Myocyte (in vitro differentiated cells): ENCODE measurements at regions not wholly inside any gene's neighbourhood (a gene's known extent, or its start where the extent isn't known, plus 50 kb on each side); places are given as distances from the start of the nearest gene placed in this dataset.

Experiments used
- DNase-seq: peaks from one replicate; pipeline ENCODE4 v3.0.0-alpha.2; 2012; ENCODE audit warnings: low read depth

DNA sequence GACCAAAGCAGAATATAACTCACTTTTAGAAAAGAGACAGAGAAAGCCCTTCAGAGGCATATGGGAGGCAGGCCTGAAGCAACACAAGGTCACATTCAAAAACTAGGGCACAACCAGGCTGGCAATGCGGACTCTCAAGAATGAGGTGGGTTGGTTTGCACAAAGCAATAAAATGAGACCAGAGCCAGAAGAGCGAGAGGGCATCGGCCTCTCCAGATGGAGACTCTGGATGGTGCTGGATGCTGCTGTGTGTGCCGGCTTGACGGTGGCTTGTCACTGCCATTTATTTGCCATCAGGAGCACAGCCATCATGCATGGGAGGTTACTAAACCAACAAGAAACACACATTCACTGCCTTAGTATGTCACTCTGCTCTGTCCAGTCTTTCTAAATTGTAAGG lies 649.4 kb downstream of the DIAPH3 start:
- no peak for DNase-seq

DNA sequence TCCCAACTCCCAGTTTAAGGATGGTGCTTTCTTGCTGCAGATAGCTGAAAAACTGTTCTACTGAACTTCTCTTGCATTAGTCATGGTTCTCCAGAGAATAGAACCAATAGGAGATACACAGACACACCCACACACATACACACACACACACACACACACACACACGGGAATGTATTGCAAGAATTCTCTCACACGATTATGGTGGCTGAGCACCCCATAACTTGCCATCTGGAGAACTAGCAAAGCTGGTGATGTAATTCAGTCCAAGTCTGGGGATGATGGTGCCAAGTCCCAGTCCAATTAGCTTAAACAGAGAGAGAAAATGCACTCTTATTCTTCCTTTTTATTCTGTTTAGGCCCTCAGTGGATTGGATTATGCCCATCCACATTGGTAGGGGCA lies 643.9 kb downstream of the DIAPH3 start:
- no peak for DNase-seq

DNA sequence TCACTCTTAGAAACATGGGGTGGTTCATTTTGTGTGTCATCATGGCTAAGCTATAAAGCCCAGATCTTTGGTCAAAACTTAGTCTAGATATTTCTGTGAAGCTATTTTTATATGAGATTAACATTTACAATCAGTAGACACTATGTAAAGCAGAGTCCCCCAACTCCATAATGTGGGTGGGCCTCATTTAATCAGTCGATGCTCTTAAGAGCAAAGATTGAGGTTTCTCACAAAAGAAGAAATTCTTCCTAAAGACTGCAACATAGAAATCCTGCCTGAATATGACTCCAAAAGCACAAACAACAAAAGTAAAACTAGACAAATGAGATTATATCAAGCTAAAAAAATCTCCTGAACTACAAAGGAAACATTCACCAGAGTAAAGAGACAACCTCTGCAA lies 642.2 kb downstream of the DIAPH3 start:
- no peak for DNase-seq

DNA sequence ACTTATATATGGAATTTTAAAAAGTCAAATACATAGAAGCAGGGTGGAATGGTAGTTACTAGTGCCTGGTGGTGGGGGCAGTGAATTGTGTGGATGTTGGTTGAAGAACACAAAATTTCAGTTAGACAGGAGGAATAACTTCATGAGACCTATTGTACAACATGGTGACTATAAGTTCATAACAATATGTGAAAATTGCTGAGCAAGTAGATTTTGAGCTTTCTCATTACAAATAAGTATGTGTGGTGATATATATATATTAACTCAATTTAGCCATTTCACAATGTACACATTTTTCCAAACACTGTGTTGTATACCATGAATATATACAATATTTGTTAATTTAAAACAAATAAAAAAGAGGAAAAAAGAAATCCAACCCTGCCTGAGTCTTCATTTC lies 641.1 kb downstream of the DIAPH3 start:
- DNase-seq: no peak

DNA sequence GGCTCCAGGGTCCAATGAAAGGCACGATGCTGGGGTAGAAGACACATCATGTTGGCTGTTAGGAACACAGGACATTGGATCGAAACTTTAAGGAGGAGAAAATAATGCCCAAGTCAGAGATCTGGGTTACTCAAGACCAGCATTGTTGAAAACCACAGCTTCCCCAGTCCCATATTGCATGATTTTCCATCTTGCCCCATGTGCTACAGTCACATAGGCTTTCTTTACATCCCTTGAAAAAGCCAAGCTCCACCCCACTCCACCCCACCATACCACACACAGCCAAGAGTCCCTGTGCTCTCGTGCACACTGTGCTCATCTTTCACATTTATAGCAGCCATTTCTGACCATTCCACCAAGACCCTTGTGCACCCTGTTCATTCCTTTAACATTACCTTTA lies 636.2 kb downstream of the DIAPH3 start:
- DNase-seq: no peak

DNA sequence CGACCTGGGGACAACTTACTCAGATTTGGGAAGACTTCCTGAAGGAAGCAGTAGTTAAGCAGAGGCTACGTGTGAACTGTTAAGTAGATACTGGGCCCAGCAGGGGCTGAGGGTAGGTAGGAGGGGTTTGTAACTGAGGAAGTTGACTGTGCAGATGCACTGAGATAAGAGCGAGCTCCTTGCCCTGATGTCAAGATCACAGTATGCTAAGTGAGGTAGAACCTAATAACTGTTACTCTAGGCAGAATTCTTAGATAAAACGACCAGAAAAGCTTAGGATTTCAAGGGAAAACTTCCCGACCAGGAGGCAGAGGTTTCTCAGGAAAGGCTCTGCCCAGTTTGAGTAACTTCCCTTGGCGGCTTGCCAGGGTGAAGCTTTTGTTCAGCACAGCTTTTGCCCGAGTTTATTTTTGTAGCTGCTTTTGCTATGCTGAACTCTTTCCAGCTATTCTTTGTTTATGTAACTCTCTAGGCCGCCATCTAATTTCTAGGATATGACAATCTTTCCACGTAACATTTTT lies 632.1 kb downstream of the DIAPH3 start:
- DNase-seq: peak; percentile 83

DNA sequence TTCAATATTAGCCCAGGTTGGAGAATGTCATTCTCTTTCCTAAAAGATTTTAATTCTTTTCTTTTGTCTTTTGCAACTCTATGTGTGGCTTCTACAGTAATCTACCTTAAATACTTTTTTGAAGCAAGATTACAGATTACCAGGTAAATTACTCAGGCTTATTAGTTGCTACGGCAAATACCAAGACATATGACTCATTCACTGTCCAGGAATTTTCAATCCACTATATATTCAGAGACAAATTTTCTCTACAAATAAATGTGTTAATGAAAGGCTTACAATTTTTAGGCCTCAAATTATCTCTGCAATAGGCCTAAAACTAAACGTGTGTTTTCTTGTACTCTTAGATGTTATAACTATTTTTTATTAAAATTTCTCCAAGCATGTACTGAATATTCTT lies 631.3 kb downstream of the DIAPH3 start:
- no peak for DNase-seq

DNA sequence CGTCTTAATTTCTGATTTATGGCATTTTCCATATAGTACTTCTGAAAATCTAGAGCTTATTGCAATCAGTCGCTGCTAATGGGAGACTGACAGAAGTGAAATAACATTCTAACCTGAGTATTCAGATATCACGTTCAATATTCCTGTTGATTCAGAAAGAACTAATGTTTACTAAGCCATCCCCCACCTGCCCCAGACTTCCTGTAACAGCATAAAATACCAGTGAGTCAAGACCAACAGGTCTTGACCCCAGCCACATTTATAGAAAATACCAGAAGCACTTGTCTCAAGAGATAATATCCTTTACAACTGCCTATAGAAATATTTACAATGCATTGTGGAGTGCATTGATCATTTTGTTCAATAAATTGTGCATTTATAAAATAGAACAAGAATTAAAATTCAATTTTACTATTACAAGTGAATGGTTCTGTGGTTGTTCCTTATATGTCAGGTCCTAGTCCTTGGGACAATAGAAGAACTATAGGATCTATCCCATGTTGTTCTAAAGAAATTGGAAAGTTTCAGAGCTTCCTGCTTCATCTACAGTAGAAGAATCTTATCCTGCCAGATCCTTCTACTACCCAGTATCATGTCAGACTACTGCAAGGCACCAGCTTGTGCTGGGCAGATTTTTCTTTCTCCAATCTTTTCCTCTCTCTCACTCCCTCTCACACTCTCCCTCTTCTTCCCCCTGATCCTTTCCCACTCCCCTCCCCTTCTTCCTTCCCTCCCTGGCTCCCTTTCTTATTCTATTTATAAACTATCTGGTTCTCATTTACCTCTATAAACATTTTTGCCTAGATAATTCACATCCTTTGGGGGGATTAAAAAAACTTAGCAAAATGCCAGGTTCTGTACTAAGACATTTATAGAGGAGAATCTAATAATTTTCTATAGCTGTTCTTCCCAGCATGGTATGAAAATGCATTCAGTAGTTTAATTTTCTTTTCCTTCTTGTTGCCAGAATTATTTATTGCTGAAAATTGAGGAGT lies 629.9 kb downstream of the DIAPH3 start:
- no peak for DNase-seq

DNA sequence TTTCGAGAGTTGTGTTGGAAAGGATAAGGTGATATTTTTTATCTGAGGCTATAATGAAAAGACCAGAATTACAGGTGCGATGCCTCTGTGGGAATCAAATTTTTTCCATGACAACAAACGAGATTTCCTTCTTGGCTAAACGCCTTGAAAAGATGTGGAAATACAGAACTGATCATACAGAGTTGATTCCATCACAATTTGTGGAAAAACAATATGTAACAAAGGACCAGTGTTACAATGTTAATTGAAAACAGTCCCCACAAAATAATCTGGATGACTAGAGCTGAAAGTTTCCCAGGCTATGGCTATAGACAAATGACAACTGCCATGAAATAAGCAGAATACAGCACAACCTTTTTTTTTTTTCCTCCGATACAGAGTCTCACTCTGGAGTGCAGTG lies 628.9 kb downstream of the DIAPH3 start:
- no peak for DNase-seq

DNA sequence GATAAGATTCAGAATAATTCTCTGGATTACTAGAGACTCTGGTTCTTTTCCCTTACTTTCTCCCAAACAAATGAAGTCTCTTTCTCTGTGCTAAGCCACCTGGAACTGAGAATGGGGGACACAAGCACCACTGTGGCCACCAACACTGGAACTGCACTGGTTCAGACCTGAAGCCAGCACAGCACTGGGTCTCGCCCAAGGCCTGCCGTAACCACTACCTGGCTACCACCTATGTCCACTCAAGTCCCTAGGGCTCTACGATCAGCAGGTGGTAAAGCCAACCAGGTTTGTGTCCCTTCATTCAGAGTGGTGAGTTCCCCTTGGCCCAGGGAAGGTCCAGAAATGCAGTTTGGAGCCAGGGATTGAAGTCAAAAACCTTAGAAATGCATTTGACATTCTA lies 626.2 kb downstream of the DIAPH3 start:
- no peak for DNase-seq

DNA sequence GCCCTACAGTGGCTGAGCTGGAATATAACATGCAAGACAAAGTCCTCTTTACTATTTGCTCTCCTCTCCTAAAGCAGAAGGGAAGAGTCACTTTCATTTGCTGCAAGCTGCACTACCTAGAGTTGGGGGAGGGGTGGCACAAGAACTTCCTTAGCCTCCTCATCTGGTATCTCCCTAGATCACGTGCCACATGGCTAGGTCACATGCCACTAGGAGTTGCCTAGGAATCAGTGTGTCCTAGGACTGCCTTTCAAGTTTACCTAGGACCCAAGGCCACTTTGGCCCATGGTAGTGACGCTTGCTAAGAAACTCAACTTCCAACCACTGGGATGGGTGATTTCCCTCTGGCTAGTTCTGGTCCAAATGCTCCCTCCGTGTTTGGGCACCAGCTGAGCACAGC lies 625.2 kb downstream of the DIAPH3 start:
- no peak for DNase-seq

DNA sequence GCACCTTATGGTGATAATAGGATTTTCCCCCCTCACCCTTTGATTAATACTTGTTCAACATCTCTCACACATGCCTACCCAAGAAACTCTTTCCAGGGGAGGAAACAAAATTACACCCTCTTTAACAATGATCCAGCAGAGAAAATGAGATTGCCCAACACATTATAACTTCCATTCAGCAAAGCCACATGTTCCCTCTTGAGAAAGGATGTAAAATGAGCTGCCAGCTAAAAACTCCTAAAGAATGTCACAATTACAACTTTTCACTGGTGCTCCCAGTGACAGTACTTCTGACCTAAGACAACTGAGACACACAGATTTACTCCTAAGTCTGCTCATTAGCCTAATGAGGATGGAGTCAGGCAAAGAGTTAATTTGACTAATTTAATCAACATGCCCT lies 621.4 kb downstream of the DIAPH3 start:
- no peak for DNase-seq

DNA sequence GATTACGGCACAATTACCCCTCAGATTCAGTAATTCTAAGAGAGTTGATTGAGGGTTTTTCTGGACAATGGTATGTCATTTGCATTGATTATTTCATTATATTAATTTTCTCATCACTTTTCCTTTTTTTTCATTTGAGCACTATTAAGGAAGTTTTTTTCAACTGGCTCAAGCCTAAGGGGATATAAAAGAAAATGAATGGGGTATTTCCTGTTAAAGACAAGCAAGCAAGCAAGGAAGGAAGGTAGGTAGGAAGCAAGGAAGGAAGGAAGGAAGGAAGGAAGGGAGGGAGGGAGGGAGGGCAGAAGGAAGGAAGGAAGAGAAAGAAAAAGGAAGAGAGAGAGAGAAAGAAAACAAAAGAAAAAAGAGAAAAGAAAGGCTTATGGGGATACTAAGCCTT lies 620.3 kb downstream of the DIAPH3 start:
- no peak for DNase-seq

DNA sequence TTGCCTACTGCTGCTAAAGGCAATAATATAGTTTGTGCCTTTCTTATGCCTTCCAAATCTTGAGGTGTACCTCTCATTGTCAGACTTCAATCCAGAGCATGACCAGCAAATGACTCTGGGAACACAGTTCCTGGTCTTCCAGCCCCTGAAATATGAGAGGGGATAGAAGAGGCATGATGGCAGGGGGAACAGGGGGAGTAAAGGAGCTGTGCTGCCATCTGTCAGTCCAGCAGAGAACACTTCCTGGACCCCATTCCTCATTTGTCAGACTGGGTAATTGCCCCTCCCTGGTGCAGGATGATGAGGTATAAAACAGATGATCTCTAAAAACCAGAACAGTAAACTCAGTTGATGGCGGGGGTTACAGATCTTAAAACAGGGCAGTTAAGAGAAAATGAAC lies 618.7 kb downstream of the DIAPH3 start:
- no peak for DNase-seq

DNA sequence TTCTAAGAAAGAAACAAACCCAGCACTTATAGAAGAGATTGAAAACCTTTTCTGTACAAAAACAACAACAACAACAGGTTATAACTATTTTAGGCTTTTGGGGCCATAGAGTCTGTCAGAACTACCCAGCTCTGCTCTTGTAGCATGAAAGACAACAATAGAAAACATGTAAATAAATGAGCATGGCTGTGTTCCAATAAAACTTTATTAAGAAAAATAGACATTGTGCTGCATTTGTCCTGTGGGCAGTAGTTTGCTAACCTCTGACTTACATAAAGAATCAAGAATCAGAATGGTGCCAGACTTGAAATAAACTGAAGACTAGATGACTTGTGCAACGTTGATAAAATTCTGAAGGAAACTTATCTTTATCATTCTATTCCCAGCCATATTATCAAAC lies 617.5 kb downstream of the DIAPH3 start:
- no peak for DNase-seq

DNA sequence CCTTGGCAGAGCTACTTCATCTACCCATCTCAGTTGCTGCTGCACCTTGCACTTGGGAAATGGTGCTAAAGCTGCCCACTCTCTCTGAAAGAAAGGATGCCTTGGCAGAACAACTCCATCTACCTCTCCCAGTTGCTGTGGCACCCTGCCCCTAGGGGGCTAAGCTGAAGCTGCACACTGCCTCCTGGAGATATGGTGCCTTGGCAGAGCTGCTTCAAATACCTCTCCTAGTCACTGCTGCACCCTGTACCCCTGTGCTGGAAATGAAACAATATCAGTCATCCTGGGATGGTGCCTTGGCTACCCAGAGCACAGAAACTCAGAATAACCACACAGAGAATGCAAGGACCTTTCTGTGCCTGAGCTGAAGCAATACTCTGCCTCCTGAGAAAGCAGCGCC lies 615.8 kb downstream of the DIAPH3 start:
- DNase-seq: no peak

DNA sequence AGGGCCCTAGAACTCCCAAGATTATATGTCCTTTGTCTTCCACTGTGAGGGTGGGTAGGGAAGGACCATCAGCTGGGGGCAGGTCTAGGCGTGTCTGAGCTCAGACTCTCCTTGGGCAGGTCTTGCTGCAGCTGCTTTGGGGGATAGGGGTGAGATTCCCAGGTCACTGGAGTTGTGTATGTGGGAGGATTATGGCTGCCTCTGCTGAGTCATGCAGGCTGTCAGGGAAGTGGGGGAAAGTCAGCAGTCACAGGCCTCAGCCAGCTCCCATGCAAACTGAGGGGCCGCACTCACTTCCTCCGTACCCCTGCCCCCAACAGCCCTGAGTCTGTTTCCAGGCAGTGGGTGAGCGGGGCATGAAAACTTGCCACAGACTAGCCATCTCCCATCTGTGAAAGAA lies 600.8 kb downstream of the DIAPH3 start:
- DNase-seq: no peak

DNA sequence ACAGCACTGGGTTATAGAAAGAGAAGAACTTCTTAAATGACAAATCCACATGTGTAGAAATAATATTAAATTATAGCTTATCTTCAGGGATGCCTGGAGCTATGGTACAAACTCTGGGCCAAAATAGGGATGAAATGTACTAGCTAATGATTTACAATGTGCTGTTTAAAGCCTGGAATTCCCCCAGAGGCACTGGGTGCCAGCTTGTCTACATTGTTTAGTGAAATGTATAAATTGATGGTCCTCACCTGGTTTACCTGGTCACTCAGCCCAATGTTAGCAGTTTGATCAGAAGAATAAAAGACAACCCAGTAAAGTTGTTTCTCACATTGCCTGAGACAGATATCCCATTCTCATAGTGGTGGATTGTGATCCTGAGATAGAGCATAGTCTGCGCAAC lies 597.2 kb downstream of the DIAPH3 start:
- no peak for DNase-seq

DNA sequence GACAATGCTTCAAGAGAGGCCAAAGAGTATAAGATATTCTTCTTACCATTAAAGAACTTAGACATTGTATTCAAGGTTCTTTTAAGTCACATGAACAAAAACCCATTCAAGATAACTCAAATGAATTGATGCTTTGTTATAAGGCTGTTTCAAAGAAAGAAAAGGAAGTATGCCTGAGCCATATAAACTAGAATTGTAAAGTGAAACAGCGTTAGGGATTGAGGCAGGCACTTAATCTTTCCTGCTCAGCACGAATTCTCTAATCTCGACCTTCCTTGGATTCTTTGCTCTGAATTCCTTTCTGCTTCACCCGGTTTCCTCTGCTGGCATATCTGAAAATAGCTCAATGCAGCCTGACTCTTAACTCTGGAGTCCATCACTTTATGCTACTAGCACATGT lies 595.4 kb downstream of the DIAPH3 start:
- no peak for DNase-seq

DNA sequence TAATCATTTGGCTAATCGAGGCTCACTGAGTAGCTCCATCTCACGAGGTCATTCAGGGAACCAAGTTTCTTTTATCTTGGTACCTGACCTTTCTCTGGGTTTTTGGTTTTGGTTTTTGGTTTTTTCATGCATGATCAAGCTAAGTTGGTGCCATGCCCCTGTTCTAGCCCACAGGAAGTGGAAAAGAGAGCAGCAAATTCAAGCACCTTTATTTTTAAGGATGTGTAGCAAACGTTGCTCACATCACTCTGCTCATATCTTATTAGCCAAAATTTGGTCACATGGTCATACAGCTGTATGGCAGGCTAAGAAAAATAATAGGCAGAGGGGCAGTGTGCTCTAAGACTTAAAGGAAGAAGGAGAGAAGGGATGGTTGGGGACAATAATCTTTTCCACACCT lies 593.5 kb downstream of the DIAPH3 start:
- no peak for DNase-seq

DNA sequence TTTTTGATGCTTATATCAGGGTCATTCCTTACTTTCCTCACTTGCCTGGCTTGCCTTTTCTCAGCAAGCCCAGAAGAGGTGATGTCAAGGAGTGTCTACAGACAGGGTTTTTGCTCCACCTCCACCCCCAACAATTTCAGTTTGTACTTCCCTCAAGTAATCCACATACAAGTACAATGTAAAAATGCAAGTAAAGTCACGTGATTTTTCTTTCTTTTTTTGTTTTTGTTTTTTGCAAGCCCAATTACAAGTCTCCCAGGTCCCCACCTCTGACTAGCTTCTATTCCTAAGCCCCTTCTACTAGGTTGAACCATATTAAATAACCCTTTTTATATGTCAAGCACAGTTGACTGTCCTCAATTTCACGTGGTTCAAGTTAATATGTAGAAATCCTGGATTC lies 579.6 kb downstream of the DIAPH3 start:
- no peak for DNase-seq

DNA sequence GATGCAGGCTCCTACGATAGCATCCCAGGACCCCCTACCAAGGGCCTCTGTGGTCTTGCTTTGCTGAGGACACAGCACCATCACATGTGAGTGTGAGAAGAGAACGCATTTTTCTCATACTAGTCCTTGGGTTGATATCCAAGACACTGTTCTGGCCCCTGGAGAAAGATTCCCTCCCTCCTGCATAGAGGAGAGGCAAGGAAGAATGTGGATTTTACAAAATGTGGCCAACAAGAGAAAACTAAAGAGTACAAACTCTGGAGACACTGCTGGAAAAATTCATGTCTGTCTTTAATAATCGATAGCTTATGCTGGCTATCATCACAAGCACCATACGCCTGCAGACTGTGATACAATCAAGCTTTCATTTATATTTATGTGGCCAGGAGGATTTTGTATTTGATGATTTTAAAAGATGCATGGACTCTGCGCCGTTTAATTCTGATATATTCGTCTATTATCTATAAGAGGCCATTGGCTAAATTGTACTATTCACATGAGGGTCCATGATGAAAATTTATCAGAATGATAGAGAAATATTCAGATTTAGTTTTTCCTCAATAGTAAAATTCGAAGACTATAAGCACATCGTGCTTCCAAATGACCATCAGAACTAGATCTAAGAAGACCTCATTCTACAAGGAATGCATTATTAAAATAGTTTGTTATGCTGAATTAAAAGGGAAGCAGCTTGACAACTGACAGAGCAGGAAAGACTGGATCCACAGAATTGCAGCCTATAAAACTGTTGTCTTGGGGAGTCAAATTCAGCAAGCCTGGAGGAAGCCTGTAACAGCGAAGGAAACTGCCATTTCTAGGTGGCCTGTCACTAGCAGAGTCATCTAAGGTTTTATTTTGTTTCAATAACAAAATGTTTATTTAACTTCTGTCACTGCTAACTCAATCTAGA lies 578.7 kb downstream of the DIAPH3 start:
- DNase-seq: no peak
